HK-2 (cell line): ENCODE measurements at regions not wholly inside any gene's neighbourhood (a gene's known extent, or its start where the extent isn't known, plus 50 kb on each side); places are given as distances from the start of the nearest gene placed in this dataset.

Experiments
- DNase-seq: peaks from one replicate; pipeline ENCODE4 v3.0.0-alpha.2; 2018; ENCODE audit not compliant: unreplicated experiment

GRCh38 chr1:229092377-229093237 is 178.3 kb upstream of the RAB4A start:
- DNase-seq = no peak

DNA sequence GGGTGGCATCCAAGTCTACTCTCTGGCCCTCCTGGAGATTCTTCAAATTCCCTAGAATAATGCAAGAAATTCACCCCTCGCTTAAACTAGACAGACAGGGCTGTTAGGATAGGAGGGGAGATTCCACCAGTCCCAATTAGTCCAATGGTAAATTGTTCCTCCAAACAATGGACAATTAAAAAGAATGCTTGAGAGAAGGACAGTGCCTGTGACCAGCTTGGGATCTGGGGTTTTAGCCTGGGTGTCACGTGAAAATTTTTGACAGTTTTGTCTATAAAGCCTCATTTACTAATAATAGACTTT is 177.7 kb upstream of the RAB4A start:
- no peak for DNase-seq

GRCh38 chr1:229093609-229094336 is 177.1 kb upstream of the RAB4A start:
- no peak for DNase-seq

GRCh38 chr1:229094476-229095311 is 176.2 kb upstream of the RAB4A start:
- no peak for DNase-seq

DNA sequence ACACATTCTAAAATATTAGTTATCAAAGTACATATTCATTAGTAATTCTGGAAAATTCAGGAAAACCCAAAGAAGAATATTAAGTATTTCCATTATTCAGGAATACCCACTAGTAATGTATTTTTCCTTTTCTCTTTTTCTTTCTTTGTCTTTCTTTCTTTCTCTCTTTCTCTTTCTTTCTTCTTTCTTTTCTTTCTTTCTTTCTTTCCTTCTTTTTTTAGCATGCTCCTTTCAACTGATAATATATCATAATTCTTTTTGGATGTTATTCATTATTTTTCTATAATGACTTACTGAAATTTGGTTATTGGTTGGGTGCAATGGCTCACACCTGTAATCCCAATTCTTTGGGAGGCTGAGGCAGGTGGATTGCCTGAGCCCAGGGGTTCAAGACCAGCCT is 175.6 kb upstream of the RAB4A start:
- DNase-seq = no peak

- no peak for DNase-seq
Observed at GRCh38 chr1:229097356-229097755, 173.6 kb upstream of the RAB4A start.

GRCh38 chr1:229098361-229098760 is 172.6 kb upstream of the RAB4A start:
- DNase-seq = no peak

DNA sequence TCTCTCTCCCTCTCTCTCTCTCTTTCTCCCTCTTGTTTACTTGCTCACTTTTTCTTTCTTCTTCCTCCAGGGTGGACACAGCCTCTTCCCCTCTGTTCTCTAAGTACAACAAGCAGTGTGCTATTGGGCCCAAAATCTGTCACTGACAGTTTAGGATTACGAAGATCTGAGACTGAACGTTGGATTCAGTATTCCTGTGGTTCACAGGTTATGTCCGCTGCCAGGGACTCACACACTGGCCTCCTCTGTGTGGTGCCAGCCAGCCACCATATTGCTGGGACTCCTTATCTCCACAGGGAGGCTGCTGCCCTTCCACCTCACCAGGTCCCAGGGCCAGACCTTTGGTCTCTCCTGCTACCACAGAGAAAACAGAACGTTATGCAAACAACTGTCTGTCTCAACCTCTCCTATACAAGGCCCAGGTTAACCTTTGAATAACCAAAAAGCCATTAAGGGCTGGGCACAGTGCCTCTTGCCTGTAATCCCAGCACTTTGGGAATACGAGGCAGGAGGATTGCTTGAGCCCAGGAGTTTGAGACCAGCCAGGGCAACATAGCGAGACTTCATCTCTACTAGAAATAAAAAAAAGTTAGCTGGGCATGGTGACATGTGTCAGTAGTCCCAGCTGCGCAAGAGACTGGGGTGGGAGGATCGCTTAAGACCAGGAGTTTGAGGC is 171.9 kb upstream of the RAB4A start:
- DNase-seq = no peak

DNA sequence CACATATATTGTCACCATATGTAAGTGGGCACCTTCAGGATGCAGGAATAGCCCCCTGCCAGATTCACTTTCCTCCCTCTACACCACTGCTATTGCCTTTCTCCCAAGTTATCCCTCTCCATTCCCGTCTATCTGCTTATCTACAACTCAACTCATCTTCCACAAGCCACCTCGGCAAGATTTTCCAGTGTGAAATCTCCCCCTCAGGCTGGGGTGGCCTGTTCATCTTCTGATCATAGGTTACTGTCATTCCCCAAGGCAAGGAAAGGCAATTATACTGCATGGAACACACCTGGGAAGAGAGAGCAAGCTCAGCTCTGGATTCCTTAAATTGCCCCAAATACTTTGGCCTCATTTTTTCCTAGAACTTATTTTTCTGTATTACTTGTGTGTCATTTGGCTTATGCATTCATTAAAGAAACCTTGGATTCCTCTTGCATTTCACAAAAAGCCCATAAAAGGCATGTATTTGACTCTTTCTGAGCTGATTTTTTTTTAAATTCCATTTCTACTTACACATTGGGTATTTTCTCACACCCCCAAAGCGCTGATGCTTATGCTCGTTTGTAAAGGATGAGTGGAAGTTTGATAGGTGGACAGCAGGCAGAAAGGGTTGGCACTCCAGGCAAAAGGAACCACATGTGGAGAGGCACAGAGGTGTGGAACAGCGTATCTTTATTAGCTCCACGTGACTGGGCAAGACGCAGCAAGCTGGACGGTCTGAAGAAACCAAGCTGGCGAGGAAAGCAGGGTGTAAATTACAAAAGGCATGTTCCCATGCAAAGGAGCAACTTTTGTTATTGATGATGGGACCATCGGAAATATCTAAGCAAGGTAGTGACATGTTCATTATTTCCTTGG is 169.7 kb upstream of the RAB4A start:
- DNase-seq = no peak

DNA sequence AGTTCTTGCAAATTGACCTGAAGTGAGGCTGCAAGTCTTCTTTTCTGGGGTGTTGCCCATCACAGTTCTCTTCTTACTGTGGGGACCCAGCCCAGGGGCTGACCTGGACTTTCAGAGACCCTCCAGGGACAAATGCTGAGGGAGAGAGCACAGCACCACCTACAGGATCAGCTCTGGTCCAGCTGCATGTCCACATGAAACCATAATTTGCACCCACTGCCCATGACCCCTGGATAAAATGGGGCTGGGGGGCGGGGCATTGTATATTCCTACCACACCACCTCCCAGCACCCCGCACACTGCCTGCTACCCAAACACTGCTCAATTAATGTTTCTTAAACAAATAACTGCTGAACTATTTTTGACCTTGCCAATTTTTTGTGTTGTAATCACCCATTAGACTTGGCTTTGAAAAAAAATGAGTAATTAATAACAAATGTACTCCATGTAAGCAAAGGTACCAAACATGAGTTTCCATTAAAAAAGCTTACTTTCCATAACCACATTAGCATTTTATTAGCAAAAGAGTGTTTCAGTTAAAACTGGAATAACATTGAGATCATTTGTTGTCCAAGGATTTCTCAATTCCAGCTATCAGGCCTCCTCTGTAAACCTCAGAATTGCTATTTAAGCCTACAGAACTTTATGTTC is 168.0 kb upstream of the RAB4A start:
- DNase-seq = no peak

- DNase-seq = no peak
Observed at GRCh38 chr1:229104654-229105053, 166.3 kb upstream of the RAB4A start.

GRCh38 chr1:229105109-229105508 is 165.8 kb upstream of the RAB4A start:
- no peak for DNase-seq

- no peak for DNase-seq
Observed at GRCh38 chr1:229105822-229106525, 164.9 kb upstream of the RAB4A start.

GRCh38 chr1:229106526-229107125 is 164.3 kb upstream of the RAB4A start:
- DNase-seq = no peak

DNA sequence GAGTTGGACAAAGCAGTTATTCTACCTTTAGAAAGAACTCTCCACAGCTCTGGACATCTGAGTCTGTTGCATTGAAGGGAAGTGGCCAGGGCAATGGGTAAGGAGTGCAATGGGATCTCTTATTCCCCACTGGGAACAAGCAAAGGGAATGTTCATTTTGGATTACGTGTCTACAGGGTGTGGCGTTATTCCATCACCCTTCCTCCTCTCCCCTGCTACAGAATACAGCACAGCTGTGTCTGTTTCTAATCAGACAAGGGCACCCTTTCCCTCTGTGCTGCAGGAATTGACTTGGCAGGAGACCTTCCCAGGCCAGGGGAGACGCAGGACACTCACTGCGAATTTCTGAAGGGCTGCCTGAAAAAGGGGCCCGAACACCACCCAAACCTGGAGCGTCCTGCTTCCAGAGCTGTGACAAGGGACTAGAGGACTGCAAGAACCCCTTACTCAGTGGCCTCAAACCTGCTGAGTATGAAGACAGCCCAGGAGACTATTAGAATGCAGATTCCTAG is 163.6 kb upstream of the RAB4A start:
- DNase-seq = no peak

DNA sequence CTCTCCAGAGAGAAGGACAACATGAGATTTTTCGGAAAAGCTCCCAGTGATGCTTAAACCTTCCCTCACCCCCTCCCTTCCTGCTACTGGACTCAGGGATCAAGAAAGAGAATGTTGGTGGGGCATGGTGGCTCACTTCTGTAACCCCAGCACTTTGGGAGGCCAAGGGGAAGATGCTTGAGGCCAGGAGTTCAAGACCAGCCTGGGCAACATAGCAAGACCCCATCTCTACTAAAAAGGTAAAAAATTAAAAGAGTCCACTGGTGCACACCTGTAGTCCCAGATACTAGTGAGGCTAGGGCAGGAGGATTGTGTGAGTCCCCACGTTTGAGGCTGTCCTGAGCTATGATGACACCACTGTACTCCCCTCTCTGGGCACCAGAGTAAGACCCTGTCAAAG is 162.9 kb upstream of the RAB4A start:
- DNase-seq = no peak

DNA sequence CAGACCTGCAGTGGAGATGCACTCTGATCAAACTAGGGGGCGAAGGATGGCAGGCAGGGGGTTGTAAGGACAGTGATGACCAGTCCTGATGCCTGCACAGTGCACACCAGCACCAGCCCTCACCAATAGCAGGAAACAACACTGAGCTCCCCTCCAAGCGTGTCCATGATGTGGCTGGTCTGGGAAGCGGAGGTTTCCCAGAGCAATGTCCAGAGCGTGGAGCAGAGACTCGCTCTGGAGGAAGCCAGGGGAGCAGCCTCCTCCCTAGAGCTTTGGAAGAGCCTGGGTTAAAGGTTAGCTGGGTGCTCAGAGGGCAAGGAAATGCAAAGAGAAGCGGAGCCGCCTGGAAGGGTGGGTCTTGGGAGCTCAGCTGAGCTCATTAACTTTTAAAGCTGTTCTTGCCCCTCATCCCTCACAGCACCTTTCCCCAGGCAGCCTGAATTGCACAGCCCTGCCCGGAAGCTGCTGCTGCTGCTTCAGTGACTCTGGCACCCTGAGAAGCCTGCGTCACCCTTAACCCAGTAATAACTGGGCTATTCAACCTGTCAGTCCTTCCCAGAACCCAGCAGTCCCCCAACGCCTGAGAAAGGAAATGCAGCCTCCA is 162.2 kb upstream of the RAB4A start:
- DNase-seq = peak; percentile 41

DNA sequence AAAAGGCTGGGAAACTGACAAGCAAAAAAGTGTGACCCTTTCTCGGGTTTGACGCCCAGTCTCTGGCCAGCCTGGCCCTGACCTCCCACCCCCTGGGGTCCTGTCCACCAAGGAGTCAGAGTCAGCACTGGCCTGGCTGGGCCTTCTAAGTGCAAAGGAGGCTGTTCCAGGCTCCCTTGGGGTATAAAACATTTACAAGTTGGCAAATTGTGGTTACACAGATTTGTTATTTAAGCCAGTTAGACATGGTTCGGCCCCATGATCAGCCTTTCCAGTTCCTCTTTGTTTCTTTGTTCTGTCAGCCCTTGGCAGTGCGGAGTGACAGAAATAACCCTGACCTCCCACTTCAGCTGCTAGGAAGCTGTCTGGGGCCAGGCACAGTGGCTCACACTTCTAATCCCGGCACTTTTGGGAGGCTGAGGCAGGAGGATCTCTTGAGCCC is 161.6 kb upstream of the RAB4A start:
- no peak for DNase-seq

DNA sequence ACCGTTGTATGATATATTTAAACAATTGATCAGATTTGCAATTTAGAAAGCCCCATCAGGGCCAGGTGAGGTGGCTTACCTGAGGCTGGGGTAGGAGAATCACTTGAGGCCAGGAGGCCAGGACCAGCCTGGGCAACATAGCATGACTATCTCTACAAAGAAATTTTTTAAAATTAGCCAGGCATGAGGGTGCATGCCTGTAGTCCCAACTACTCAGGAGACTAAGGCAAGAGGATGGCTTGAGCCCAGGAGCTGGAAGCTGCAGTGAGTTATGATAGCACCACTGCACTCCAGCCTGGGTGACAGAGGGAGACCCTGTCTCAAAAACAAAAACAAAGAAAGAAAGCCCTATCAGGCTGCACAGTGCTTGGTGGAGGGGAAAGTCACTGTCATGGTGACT is 159.9 kb upstream of the RAB4A start:
- DNase-seq = no peak
